GM06990 (cell line): ENCODE measurements at regions not wholly inside any gene's neighbourhood (a gene's known extent, or its start where the extent isn't known, plus 50 kb on each side); places are given as distances from the start of the nearest gene placed in this dataset.

Source experiments
- DNase-seq: peaks from one replicate; pipeline ENCODE4 v3.0.0-alpha.2; 2011; ENCODE audit not compliant: insufficient read length; ENCODE audit errors: extremely low read depth
- H3K27me3 ChIP-seq: replicated peaks from 2 replicates; pipeline ENCODE4 v1.6.0; 2011; ENCODE audit warnings: low read length; ENCODE audit not compliant: control insufficient read depth, insufficient read depth
- H3K36me3 ChIP-seq: 2 replicates; pipeline ENCODE4 v1.5.1; 2011; ENCODE audit warnings: low read length; ENCODE audit not compliant: control insufficient read depth, insufficient read depth
- H3K4me3 ChIP-seq: replicated peaks from 2 replicates; pipeline ENCODE4 v1.5.1; 2011; ENCODE audit warnings: low read depth, mild to moderate bottlenecking, control low read depth, low read length
- CTCF ChIP-seq: IDR thresholded peaks from 2 replicates; pipeline ENCODE4 v1.5.1; 2011; ENCODE audit warnings: low read length, control low read depth, mild to moderate bottlenecking, inconsistent platforms; ENCODE audit not compliant: insufficient read depth, poor library complexity, severe bottlenecking

- DNase-seq, result no peak
- no peak for TF ChIP-seq CTCF
- no peaks in the 10 kb centered on the region; the same call in 1 of the 2 replicates for H3K27me3 ChIP-seq
- H3K4me3 ChIP-seq, result no peak overlapping the region
- H3K36me3 ChIP-seq, result no peaks in the 10 kb centered on the region
These were observed 310.0 kb upstream of the KLF12 start for GRCh38 chr13:74444161-74444571.

GRCh38 chr13:74443631-74444030 lies 309.4 kb upstream of the KLF12 start:
- no peak for DNase-seq
- Histone ChIP-seq H3K27me3 (no peaks in the 10 kb centered on the region; the same call in 1 of the 2 replicates), H3K36me3 (no peaks in the 10 kb centered on the region), H3K4me3 (no peak overlapping the region)
- TF ChIP-seq CTCF, result no peak

- DNase-seq, result no peak
- TF ChIP-seq CTCF, result no peak
- Histone ChIP-seq H3K4me3 (no peak overlapping the region), H3K36me3 (no peaks in the 10 kb centered on the region), H3K27me3 (no peaks in the 10 kb centered on the region; the same call in 1 of the 2 replicates)
These were observed 308.5 kb upstream of the KLF12 start for GRCh38 chr13:74442751-74443150.

- TF ChIP-seq CTCF, result no peak
- no peak for DNase-seq
- Histone ChIP-seq H3K4me3 (no peak overlapping the region), H3K36me3 (no peaks in the 10 kb centered on the region), H3K27me3 (no peaks in the 10 kb centered on the region; the same call in 1 of the 2 replicates)
These were observed 304.7 kb upstream of the KLF12 start for GRCh38 chr13:74438901-74439300.

GRCh38 chr13:74434782-74435181 lies 300.6 kb upstream of the KLF12 start:
- no peak for TF ChIP-seq CTCF
- H3K4me3 ChIP-seq, result no peak overlapping the region
- no peak for DNase-seq
- no peaks in the 10 kb centered on the region for H3K27me3 ChIP-seq
- H3K36me3 ChIP-seq, result no peaks in the 10 kb centered on the region

GRCh38 chr13:74424455-74424854 lies 290.3 kb upstream of the KLF12 start:
- no peaks in the 10 kb centered on the region for H3K27me3 ChIP-seq
- H3K4me3 ChIP-seq, result no peak overlapping the region
- no peaks in the 10 kb centered on the region for H3K36me3 ChIP-seq
- TF ChIP-seq CTCF, result no peak
- no peak for DNase-seq
